HepG2 (cell line): ENCODE measurements at regions not wholly inside any gene's neighbourhood (a gene's known extent, or its start where the extent isn't known, plus 50 kb on each side); places are given as distances from the start of the nearest gene placed in this dataset.

Experiments used
- AGO2 ChIP-seq: fragments of 200-400 bp; formaldehyde crosslinking; optimal IDR thresholded peaks from 2 replicates; pipeline ENCODE3; 2017; ENCODE audit warnings: mild to moderate bottlenecking, low read depth, low read length, moderate library complexity
- CTCF ChIP-seq: sonication (generic); formaldehyde crosslinking; IDR thresholded peaks from 2 replicates; pipeline ENCODE4 v1.5.0; 2020; ENCODE audit warnings: mild to moderate bottlenecking, missing genetic modification reagents, moderate library complexity
- KLF13 ChIP-seq: sonication (generic); formaldehyde crosslinking; IDR thresholded peaks from 2 replicates; pipeline ENCODE4 v1.4.0; 2020; ENCODE audit warnings: mild to moderate bottlenecking, missing genetic modification reagents
- MAX ChIP-seq: IDR thresholded peaks from 2 replicates; pipeline ENCODE4 v1.6.1; 2012; ENCODE audit warnings: inconsistent platforms
- POLR2A ChIP-seq, 2 experiments: IDR thresholded peaks; 2 replicates each; pipeline ENCODE4 v1.6.1; 2011; ENCODE audit warnings: low read depth in 2 of 2, low read length in 2 of 2, mild to moderate bottlenecking in 1 of 2, moderate library complexity in 1 of 2; ENCODE audit not compliant: insufficient read depth in 1 of 2
- REST ChIP-seq, 2 experiments: IDR thresholded peaks; 2 replicates each; pipeline ENCODE4 v1.6.1; 2011 to 2012; ENCODE audit warnings: low read length in 2 of 2, borderline replicate concordance in 1 of 2, low read depth in 1 of 2, mild to moderate bottlenecking in 1 of 2, moderate library complexity in 1 of 2
- SMAD3 ChIP-seq: sonication (generic); formaldehyde crosslinking; IDR thresholded peaks from 2 replicates; pipeline ENCODE4 v1.4.0; 2020; ENCODE audit warnings: missing genetic modification reagents
- TARDBP ChIP-seq: sonication (generic); formaldehyde crosslinking; IDR thresholded peaks from 2 replicates; pipeline ENCODE4 v1.8.0; 2022; ENCODE audit warnings: mild to moderate bottlenecking, missing genetic modification reagents
- ZNF230 ChIP-seq: sonication (generic); formaldehyde crosslinking; IDR thresholded peaks from 2 replicates; pipeline ENCODE4 v1.4.0; 2020; ENCODE audit warnings: mild to moderate bottlenecking, missing genetic modification reagents
- ZNF432 ChIP-seq: sonication (generic); formaldehyde crosslinking; IDR thresholded peaks from 2 replicates; pipeline ENCODE4 v1.5.0; 2020; ENCODE audit warnings: missing genetic modification reagents, mild to moderate bottlenecking, borderline replicate concordance
- ZNF546 ChIP-seq: sonication (generic); formaldehyde crosslinking; conservative IDR thresholded peaks from 2 replicates; pipeline ENCODE4 v1.8.1; 2023; ENCODE audit warnings: mild to moderate bottlenecking, missing genetic modification reagents
- ZNF788 ChIP-seq: sonication (generic); formaldehyde crosslinking; IDR thresholded peaks from 2 replicates; pipeline ENCODE4 v1.5.0; 2020; ENCODE audit warnings: mild to moderate bottlenecking, missing genetic modification reagents, borderline replicate concordance

- no peak for TF ChIP-seq ZNF788 (CRISPR knock-in tag)
- no peak for TF ChIP-seq TARDBP (CRISPR knock-in tag)
- TF ChIP-seq REST (IDR thresholded peaks at IDR 0.05; ENCODE audit: borderline replicate concordance in 1 of 2, low read depth in 1 of 2, low read length in 2 of 2), result no peak
- TF ChIP-seq SMAD3 (CRISPR knock-in tag), result no peak
- TF ChIP-seq ZNF546 (CRISPR knock-in tag), result no peak
- TF ChIP-seq KLF13 (CRISPR knock-in tag), result no peak
- TF ChIP-seq CTCF, result no peak
- no peak for TF ChIP-seq AGO2
- TF ChIP-seq MAX, result no peak
- no peak for TF ChIP-seq ZNF230
- TF ChIP-seq POLR2A (IDR thresholded peaks at IDR 0.05; ENCODE audit: insufficient read depth in 1 of 2, low read depth in 2 of 2, low read length in 2 of 2), result no peak
- no peak for TF ChIP-seq ZNF432
These were observed 292.3 kb upstream of the ID2 start for GRCh38 chr2:8389431-8390108.
